HUES6 (cell line): ENCODE measurements at regions not wholly inside any gene's neighbourhood (a gene's known extent, or its start where the extent isn't known, plus 50 kb on each side); places are given as distances from the start of the nearest gene placed in this dataset.

Source experiments
- H3K27ac ChIP-seq: 2 replicates; pipeline ENCODE4 v1.7.0; 2013; ENCODE audit warnings: low read depth, mild to moderate bottlenecking, low read length, inconsistent platforms
- H3K27me3 ChIP-seq: 2 replicates; pipeline ENCODE4 v1.6.1; 2013; ENCODE audit warnings: low read length; ENCODE audit not compliant: control insufficient read depth, insufficient read depth
- H3K36me3 ChIP-seq: 2 replicates; pipeline ENCODE4 v1.6.1; 2013; ENCODE audit warnings: low read length; ENCODE audit not compliant: control insufficient read depth, insufficient read depth
- H3K4me1 ChIP-seq: 2 replicates; pipeline ENCODE4 v1.6.1; 2013; ENCODE audit warnings: low read length; ENCODE audit not compliant: control insufficient read depth, insufficient read depth
- H3K4me3 ChIP-seq: 2 replicates; pipeline ENCODE4 v1.5.1; 2013; ENCODE audit warnings: low read depth, low read length
- H3K9ac ChIP-seq: one replicate; pipeline ENCODE4 v1.6.1; 2013; ENCODE audit warnings: mild to moderate bottlenecking, low read length
- H3K9me3 ChIP-seq: 2 replicates; pipeline ENCODE4 v1.6.1; 2013; ENCODE audit warnings: low read depth, low read length; ENCODE audit not compliant: control insufficient read depth, insufficient read depth

- H3K9me3 ChIP-seq = no peaks in the 10 kb centered on the region
These were observed 273.1 kb upstream of the CCL2 start for GRCh38 chr17:33981711-33982601.

DNA sequence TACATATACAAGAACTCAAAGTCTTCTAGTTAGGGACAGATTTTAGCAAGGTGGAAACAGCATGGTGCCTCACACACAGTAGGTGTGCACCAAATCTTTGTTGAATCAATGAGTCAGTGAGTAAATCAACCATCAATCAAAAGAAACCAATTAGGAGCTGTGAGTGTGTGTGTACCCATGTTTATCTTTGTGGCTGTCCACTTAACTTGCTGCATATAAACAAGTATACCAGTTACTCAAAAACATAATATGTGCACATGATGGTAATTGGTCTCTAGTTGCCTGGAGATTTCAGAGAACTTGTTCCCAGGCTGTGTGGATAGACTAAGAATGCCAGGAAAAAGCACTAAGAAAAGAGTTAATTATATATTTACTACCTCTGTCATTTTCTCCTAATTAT is 272.2 kb upstream of the CCL2 start:
- Histone ChIP-seq H3K9me3 (peaks cover 4% of the 10 kb centered on the region; the same call in 1 of the 2 replicates), H3K27ac (no peak overlapping the region), H3K27me3 (no peaks in the 10 kb centered on the region), H3K4me1 (peaks cover 1% of the 10 kb centered on the region; the same call in 1 of the 2 replicates), H3K36me3 (no peaks in the 10 kb centered on the region), H3K9ac (no peak overlapping the region), H3K4me3 (no peak overlapping the region)

More at GRCh38 chr17:33981711-33982601, 273.1 kb upstream of the CCL2 start:
- H3K36me3 ChIP-seq = no peaks in the 10 kb centered on the region
- H3K9ac ChIP-seq = no peak overlapping the region
- H3K27ac ChIP-seq = no peak overlapping the region
- no peaks in the 10 kb centered on the region for H3K27me3 ChIP-seq
- no peak overlapping the region for H3K4me3 ChIP-seq
- H3K4me1 ChIP-seq = peaks cover 3% of the 10 kb centered on the region; the same call in 1 of the 2 replicates

DNA sequence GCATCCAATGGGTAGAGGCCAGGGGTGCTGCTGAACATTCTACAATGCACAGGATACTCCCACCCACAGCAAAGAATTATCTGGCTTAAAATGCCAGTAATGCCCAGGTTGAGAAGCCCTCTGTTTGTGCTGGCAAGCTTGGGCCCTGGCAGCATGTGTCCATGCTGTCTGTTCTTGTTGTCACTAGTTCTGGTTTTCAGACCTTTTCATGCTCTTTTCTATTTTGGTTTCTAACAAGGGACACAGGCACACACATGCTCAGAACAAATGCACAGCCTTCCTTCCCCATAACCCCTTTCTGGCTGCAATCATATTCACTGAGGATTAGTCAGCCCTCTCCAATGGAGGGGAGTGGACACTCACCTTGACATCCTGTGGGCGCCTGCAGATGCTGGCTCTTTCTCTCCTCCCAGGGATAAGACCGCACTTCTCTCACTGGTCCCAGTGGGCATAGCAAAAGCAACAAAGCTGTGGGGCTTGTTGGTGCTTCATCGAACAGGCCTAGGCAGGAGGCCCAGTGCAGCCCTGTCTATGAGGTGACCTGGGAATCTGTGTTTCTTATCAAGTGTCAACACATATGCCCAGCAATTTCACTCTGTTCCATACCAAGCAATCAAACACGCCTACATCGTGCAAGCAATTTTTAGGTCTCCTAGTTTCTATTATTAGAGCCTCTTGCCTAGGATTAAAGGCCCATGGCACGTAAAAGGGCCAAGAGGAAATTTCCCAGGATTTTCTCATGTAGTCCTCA is 271.1 kb upstream of the CCL2 start:
- Histone ChIP-seq H3K4me3 (no peak overlapping the region), H3K9ac (no peak overlapping the region), H3K27me3 (no peaks in the 10 kb centered on the region), H3K27ac (no peak overlapping the region), H3K4me1 (no peaks in the 10 kb centered on the region), H3K9me3 (peaks cover 13% of the 10 kb centered on the region), H3K36me3 (no peaks in the 10 kb centered on the region)

DNA sequence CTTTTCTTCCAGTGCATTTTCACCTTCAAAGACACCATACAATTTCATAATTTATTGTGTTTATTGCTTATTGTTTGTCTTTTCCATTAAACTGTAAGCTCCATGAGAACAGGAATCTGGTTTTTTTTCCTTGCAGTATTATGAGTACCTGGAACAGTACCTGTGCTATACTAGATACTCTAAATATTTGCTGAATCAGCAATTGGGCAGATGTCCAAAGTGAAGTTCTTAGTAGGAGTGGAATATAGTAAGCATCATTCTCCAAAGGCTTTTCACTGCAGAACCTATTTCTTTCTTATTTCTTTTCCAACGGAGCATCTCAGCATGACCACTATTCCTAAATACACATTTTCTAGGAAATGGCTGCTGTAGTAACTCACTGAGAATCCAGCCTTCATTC is 269.0 kb upstream of the CCL2 start:
- peaks cover 13% of the 10 kb centered on the region for H3K9me3 ChIP-seq
- no peaks in the 10 kb centered on the region for H3K36me3 ChIP-seq
- no peak overlapping the region for H3K9ac ChIP-seq
- no peak overlapping the region for H3K4me3 ChIP-seq
- H3K27ac ChIP-seq = no peak overlapping the region
- no peaks in the 10 kb centered on the region for H3K27me3 ChIP-seq
- H3K4me1 ChIP-seq = peaks cover 7% of the 10 kb centered on the region; the same call in 1 of the 2 replicates

DNA sequence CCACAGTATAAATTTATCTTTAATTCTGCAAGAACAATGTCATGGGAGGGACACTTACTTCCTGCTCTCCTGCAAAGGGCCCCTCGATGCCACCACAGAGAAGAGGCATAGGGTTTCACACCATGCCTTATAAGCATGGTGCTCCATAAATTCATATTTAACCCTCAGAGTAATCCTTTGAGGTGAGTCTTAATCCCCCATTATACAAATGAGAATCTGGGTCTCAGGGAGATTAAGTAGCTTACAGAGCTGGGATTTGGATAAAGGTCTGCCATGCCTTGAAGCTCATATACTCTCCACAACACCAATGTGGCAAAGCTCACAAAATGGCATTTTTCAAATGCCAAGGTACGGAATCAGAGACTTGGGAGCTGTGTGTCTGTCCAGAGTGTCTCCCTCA is 268.5 kb upstream of the CCL2 start:
- Histone ChIP-seq H3K9ac (no peak overlapping the region), H3K4me1 (peaks cover 11% of the 10 kb centered on the region; the same call in 1 of the 2 replicates), H3K27me3 (no peaks in the 10 kb centered on the region), H3K9me3 (peaks cover 13% of the 10 kb centered on the region), H3K4me3 (no peak overlapping the region), H3K36me3 (no peaks in the 10 kb centered on the region), H3K27ac (no peak overlapping the region)

DNA sequence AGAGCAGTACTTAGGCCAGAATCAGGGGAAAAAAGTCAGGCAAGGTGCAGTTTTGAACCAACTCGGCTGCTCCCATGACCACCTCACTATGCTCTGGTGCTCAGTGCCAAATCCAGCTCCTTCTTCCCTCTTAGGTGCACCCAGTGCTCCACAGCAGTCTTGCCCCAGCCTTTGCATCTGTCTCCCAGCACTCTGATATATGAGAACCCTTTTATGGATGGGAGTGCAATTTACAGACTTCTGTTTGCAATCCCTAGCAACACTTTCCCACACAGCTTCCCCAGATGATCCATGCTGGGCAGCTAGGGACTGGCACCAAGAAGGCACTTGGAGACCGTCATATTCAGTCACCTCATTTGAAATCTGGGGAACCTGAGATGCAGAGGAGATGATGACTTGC is 267.9 kb upstream of the CCL2 start:
- no peaks in the 10 kb centered on the region for H3K27me3 ChIP-seq
- peaks cover 13% of the 10 kb centered on the region for H3K9me3 ChIP-seq
- H3K4me3 ChIP-seq = no peak overlapping the region
- H3K9ac ChIP-seq = no peak overlapping the region
- H3K36me3 ChIP-seq = no peaks in the 10 kb centered on the region
- H3K27ac ChIP-seq = no peak overlapping the region
- peaks cover 11% of the 10 kb centered on the region; the same call in 1 of the 2 replicates for H3K4me1 ChIP-seq

- Histone ChIP-seq H3K4me3 (no peak overlapping the region), H3K4me1 (peaks cover 11% of the 10 kb centered on the region; the same call in 1 of the 2 replicates), H3K9ac (no peak overlapping the region)
These were observed 265.5 kb upstream of the CCL2 start for GRCh38 chr17:33989361-33990148.

DNA sequence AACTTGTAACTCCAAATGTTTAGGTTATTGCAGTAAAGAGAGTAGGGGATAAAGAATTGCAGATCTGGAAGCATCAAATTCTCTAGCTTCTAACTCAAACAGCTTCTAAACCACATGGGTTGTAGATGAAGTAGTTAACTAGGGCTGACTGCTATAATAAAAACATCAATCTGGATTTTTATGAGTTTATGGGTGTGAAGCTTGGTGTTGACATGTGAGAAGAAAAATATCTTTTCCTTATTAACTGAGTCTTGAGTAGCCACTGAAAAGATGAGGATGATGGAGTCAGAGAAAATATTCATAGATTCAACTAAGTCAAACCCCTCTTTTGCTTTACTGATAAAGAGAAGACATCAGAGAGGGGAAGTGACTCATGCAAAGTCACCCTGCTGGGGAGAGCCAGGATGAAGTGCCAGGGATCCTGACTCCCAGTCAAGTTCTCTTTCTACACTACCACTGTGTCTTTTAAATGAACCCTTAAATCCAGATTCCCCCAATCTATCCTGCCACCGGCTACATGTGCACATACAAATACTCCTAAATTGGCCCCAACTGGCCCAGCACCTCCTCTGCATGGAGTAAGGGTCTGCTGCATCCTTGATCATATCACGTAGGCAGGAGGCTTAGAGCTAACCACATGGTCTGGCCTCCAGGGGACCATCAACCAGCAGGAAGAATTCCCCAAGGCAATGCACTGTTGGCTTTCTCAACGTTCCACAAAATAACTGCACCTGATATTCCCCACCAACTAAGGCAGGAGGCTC is 264.0 kb upstream of the CCL2 start:
- H3K9ac ChIP-seq = no peak overlapping the region
- H3K4me1 ChIP-seq = peaks cover 11% of the 10 kb centered on the region; the same call in 1 of the 2 replicates
- H3K27ac ChIP-seq = no peak overlapping the region
- no peaks in the 10 kb centered on the region for H3K27me3 ChIP-seq
- H3K36me3 ChIP-seq = no peaks in the 10 kb centered on the region
- peaks cover 13% of the 10 kb centered on the region for H3K9me3 ChIP-seq
- no peak overlapping the region for H3K4me3 ChIP-seq

More at GRCh38 chr17:33989361-33990148, 265.5 kb upstream of the CCL2 start:
- no peaks in the 10 kb centered on the region for H3K36me3 ChIP-seq
- H3K9me3 ChIP-seq = peaks cover 13% of the 10 kb centered on the region
- H3K27me3 ChIP-seq = no peaks in the 10 kb centered on the region
- no peak overlapping the region for H3K27ac ChIP-seq

- Histone ChIP-seq H3K36me3 (no peaks in the 10 kb centered on the region), H3K27me3 (no peaks in the 10 kb centered on the region), H3K4me1 (peaks cover 11% of the 10 kb centered on the region; the same call in 1 of the 2 replicates), H3K27ac (no peak overlapping the region), H3K9me3 (peaks cover 13% of the 10 kb centered on the region), H3K4me3 (no peak overlapping the region), H3K9ac (no peak overlapping the region)
These were observed 263.0 kb upstream of the CCL2 start for GRCh38 chr17:33992113-33992512.

DNA sequence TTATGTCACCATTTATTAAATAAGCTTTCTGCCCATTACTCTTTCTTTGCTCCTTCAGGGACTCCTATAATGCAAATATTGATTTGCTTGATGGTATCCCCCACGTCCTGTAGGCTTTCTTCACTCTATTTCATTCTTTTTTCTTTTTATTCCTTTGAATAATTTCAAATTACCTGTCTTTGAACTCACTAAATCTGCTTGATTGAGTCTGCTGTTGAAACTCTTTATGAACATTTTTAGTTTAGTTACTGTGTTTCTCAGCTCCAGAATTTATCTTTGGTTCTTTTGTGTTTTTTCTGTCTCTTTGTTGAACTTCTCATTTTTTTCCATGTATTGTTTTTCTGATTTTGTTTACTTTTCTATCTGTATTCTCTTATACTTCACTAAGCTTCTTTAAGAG is 254.4 kb upstream of the CCL2 start:
- H3K9me3 ChIP-seq = no peaks in the 10 kb centered on the region
- no peak overlapping the region for H3K9ac ChIP-seq
- no peak overlapping the region for H3K27ac ChIP-seq
- H3K27me3 ChIP-seq = no peaks in the 10 kb centered on the region
- no peaks in the 10 kb centered on the region for H3K36me3 ChIP-seq
- H3K4me1 ChIP-seq = no peaks in the 10 kb centered on the region
- no peak overlapping the region for H3K4me3 ChIP-seq
